H1 (cell line): ENCODE measurements at regions not wholly inside any gene's neighbourhood (a gene's known extent, or its start where the extent isn't known, plus 50 kb on each side); places are given as distances from the start of the nearest gene placed in this dataset.

ENCODE experiments used
- CTCF ChIA-PET: fragments of 300-600 bp; sonication (Branson Sonifier 250); formaldehyde crosslinking; loops from one replicate; lab custom pipeline; 2021; ENCODE audit not compliant: partially characterized antibody; lab: Charles Lee
- POLR2A ChIA-PET: fragments of 300-600 bp; sonication (Branson Sonifier 250); formaldehyde crosslinking; loops from one replicate; lab custom pipeline; 2021; ENCODE audit warnings: inconsistent platforms; ENCODE audit not compliant: partially characterized antibody; lab: Charles Lee
- DNase-seq, 2 experiments: peaks; one replicate each; pipeline versions ENCODE4 v3.0.0 to v3.0.0-alpha.2; 2010 to 2022; ENCODE audit warnings: low spot score in 2 of 2, low read depth in 1 of 2, mixed read lengths in 1 of 2
- FAIRE-seq: peaks from 2 replicates; lab custom pipeline; 2011; peaks lifted over from hg19 to GRCh38; lab: Jason Lieb, UNC
- H2AFZ ChIP-seq: 2 replicates; pipeline ENCODE4 v1.8.1; 2012; ENCODE audit warnings: low read length, inconsistent platforms
- H2AK5ac ChIP-seq: 2 replicates; pipeline ENCODE4 v1.6.1; 2013; ENCODE audit warnings: low read depth, low read length
- H2BK120ac ChIP-seq: replicated peaks from 2 replicates; pipeline ENCODE3; 2013; ENCODE audit warnings: low read depth, low read length, inconsistent platforms
- H2BK12ac ChIP-seq: 2 replicates; pipeline ENCODE4 v1.6.1; 2013; ENCODE audit warnings: low read depth, low read length
- H2BK15ac ChIP-seq: 2 replicates; pipeline ENCODE4 v1.6.1; 2013; ENCODE audit warnings: low read length
- H2BK20ac ChIP-seq: 2 replicates; pipeline ENCODE4 v1.6.1; 2013; ENCODE audit warnings: low read length
- H2BK5ac ChIP-seq: 2 replicates; pipeline ENCODE4 v1.6.1; 2013; ENCODE audit warnings: low read depth, low read length
- H3K14ac ChIP-seq: 2 replicates; pipeline ENCODE4 v1.6.1; 2013; ENCODE audit warnings: inconsistent platforms; ENCODE audit not compliant: insufficient read length
- H3K18ac ChIP-seq: 2 replicates; pipeline ENCODE4 v1.6.1; 2013; ENCODE audit warnings: low read length; ENCODE audit errors: extremely low read depth
- H3K23ac ChIP-seq: 2 replicates; pipeline ENCODE4 v1.6.1; 2013; ENCODE audit warnings: inconsistent platforms; ENCODE audit not compliant: insufficient read length
- H3K23me2 ChIP-seq: 2 replicates; pipeline ENCODE4 v1.6.1; 2013; ENCODE audit warnings: low read depth, low read length
- H3K27ac ChIP-seq: 2 replicates; pipeline ENCODE4 v1.6.1; 2011; ENCODE audit warnings: low read depth, low read length, inconsistent platforms
- H3K27me3 ChIP-seq, 4 experiments: replicated peaks in 1 of 4; 1 replicate in 1 of 4; 2 replicates in 3 of 4; pipeline versions ENCODE4 v1.6.1 to v1.8.1; 2011 to 2013; ENCODE audit warnings: low read length in 3 of 4, mild to moderate bottlenecking in 3 of 4, inconsistent platforms in 2 of 4, mixed read lengths in 2 of 4, moderate library complexity in 1 of 4; ENCODE audit not compliant: control insufficient read depth in 3 of 4, insufficient read depth in 3 of 4; ENCODE audit errors: extremely low read depth in 1 of 4
- H3K36me3 ChIP-seq, 4 experiments: 2 replicates each; pipeline versions ENCODE4 v1.6.1 to v1.8.1; 2011 to 2013; ENCODE audit warnings: mild to moderate bottlenecking in 4 of 4, low read length in 3 of 4, moderate library complexity in 2 of 4, control low read depth in 1 of 4, inconsistent platforms in 1 of 4; ENCODE audit not compliant: insufficient read depth in 4 of 4, control insufficient read depth in 2 of 4
- H3K4ac ChIP-seq: replicated peaks from 2 replicates; pipeline ENCODE3; 2013; ENCODE audit warnings: low read length, low read depth, mixed read lengths, inconsistent platforms; ENCODE audit not compliant: insufficient read length
- H3K4me1 ChIP-seq, 4 experiments: replicated peaks in 1 of 4; 1 replicate in 1 of 4; 2 replicates in 3 of 4; pipeline versions ENCODE4 v1.6.1 to v1.8.1; 2011 to 2013; ENCODE audit warnings: low read length in 3 of 4, inconsistent platforms in 2 of 4, mixed read lengths in 1 of 4; ENCODE audit not compliant: insufficient read depth in 4 of 4, control insufficient read depth in 3 of 4
- H3K4me2 ChIP-seq, 2 experiments: 2 replicates each; pipeline versions ENCODE4 v1.6.1 to v1.8.1; 2011 to 2013; ENCODE audit warnings: low read depth in 2 of 2, low read length in 2 of 2, control low read depth in 1 of 2, inconsistent platforms in 1 of 2, mild to moderate bottlenecking in 1 of 2; ENCODE audit not compliant: insufficient read depth in 1 of 2
- H3K4me3 ChIP-seq, 4 experiments: fragments of 200-600, 300-600 bp in 1 of 4; sonication (generic), shearing (Covaris generic), sonication (Bioruptor Twin) in 1 of 4; 2 replicates each; pipeline versions ENCODE4 v1.5.1 to v1.8.1; 2011 to 2016; ENCODE audit warnings: low read length in 4 of 4, low read depth in 3 of 4, control low read depth in 2 of 4, inconsistent platforms in 2 of 4, mild to moderate bottlenecking in 2 of 4, mixed read lengths in 1 of 4, moderate library complexity in 1 of 4; ENCODE audit not compliant: insufficient read depth in 2 of 4; ENCODE audit errors: extremely low read depth in 1 of 4
- H3K56ac ChIP-seq: replicated peaks from 2 replicates; pipeline ENCODE3; 2013; ENCODE audit warnings: low read depth, mild to moderate bottlenecking, mixed read lengths, low read length, inconsistent platforms; ENCODE audit not compliant: insufficient read length
- H3K79me1 ChIP-seq: 2 replicates; pipeline ENCODE4 v1.6.1; 2013; ENCODE audit warnings: low read depth, low read length, control low read depth
- H3K79me2 ChIP-seq, 2 experiments: 2 replicates each; pipeline versions ENCODE4 v1.6.1 to v1.8.1; 2012 to 2013; ENCODE audit warnings: low read length in 2 of 2, mild to moderate bottlenecking in 2 of 2, inconsistent platforms in 1 of 2; ENCODE audit not compliant: insufficient read depth in 2 of 2, control insufficient read depth in 1 of 2
- H3K9ac ChIP-seq, 4 experiments: replicated peaks in 1 of 4; 1 replicate in 1 of 4; 2 replicates in 3 of 4; pipeline versions ENCODE4 v1.6.1 to v1.8.1; 2011 to 2013; ENCODE audit warnings: low read depth in 3 of 4, low read length in 3 of 4, control low read depth in 2 of 4, mild to moderate bottlenecking in 2 of 4, moderate library complexity in 2 of 4, inconsistent platforms in 1 of 4; ENCODE audit errors: extremely low read depth in 1 of 4
- H3K9me3 ChIP-seq, 2 experiments: 2 replicates each; pipeline versions ENCODE4 v1.6.1 to v1.8.1; 2012 to 2013; ENCODE audit warnings: mild to moderate bottlenecking in 2 of 2, moderate library complexity in 2 of 2, control low read depth in 1 of 2, inconsistent platforms in 1 of 2, low read depth in 1 of 2, low read length in 1 of 2, mixed read lengths in 1 of 2; ENCODE audit not compliant: insufficient read depth in 2 of 2
- H4K20me1 ChIP-seq, 2 experiments: replicated peaks in 1 of 2; 2 replicates each; pipeline versions ENCODE3 to v1.8.1; 2011 to 2013; ENCODE audit warnings: inconsistent platforms in 2 of 2, low read length in 2 of 2, mild to moderate bottlenecking in 1 of 2; ENCODE audit not compliant: insufficient read depth in 2 of 2, control insufficient read depth in 1 of 2
- H4K5ac ChIP-seq: 2 replicates; pipeline ENCODE4 v1.6.1; 2013; ENCODE audit warnings: low read length, low read depth, mixed read lengths, inconsistent platforms; ENCODE audit not compliant: insufficient read length
- H4K8ac ChIP-seq: 2 replicates; pipeline ENCODE4 v1.8.0; 2013; ENCODE audit warnings: mild to moderate bottlenecking, moderate library complexity, low read length, inconsistent platforms; ENCODE audit not compliant: insufficient read depth; ENCODE audit errors: extremely low read depth
- H4K91ac ChIP-seq: replicated peaks from 2 replicates; pipeline ENCODE3; 2013; ENCODE audit warnings: low read length, mixed read lengths, inconsistent platforms; ENCODE audit not compliant: insufficient read length
- SIX5 ChIP-seq: IDR thresholded peaks from 2 replicates; pipeline ENCODE4 v1.6.1; 2011; ENCODE audit warnings: mild to moderate bottlenecking, low read depth, low read length
- whole genome bisulfite sequencing, 2 experiments: shearing (Covaris generic) in 1 of 2; methylation state at CpG; one replicate each; pipeline versions ENCODE4 v1.1.6 to v1.1.7; 2013 to 2015; ENCODE audit warnings: low lambda C conversion rate in 2 of 2, mixed read lengths in 2 of 2, inconsistent platforms in 1 of 2, low coverage in 1 of 2, missing lambda C conversion rate in 1 of 2; ENCODE audit not compliant: insufficient replicate concordance in 2 of 2, insufficient coverage in 1 of 2, insufficient read length in 1 of 2; ENCODE audit errors: extremely low coverage in 1 of 2, missing lambda C conversion rate in 1 of 2; 5-methylcytosine and 5-hydroxymethylcytosine counted together

DNA sequence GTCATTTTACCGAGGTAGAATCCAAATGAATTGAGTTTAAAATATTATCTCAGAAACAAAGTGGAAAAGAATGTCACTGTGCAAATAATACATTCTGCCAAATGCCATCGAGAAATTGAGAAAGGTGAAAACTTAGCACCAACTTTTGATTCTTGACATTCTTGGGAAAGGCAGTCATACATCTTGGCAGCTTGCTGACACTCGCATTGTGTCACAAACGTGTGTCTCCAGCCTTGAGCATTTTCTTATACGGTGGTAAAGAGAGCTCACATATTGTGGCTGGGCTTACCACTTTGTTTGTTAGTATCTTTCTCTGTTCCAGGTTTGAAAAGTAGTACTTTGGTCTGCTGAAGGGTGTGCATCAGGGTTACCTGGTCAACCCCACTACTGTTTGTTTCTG lies 1456.1 kb downstream of the BRINP3 start:
- no peak overlapping the region for H3K56ac ChIP-seq
- no peak overlapping the region for H4K91ac ChIP-seq
- no peaks in the 10 kb centered on the region for H4K20me1 ChIP-seq
- H3K9me3 ChIP-seq: no peaks in the 10 kb centered on the region
- H3K23me2 ChIP-seq: no peaks in the 10 kb centered on the region
- no peak overlapping the region for H4K8ac ChIP-seq
- H3K79me1 ChIP-seq: no peaks in the 10 kb centered on the region
- no peak for TF ChIP-seq SIX5
- TF ChIP-seq, all 59 proteins: peak for 0
- Histone ChIP-seq H3K36me3 (no peaks in the 10 kb centered on the region), H3K14ac (no peak overlapping the region), H3K79me2 (no peaks in the 10 kb centered on the region), H3K27ac (no peak overlapping the region), H3K23ac (no peak overlapping the region), H3K4ac (no peak overlapping the region), H3K4me3 (no peak overlapping the region), H2AFZ (peak overlapping the region; percentile 33), H2BK12ac (no peak overlapping the region), H2BK120ac (no peak overlapping the region), H2BK20ac (no peak overlapping the region), H2AK5ac (no peak overlapping the region), H2BK5ac (no peak overlapping the region), H3K18ac (no peak overlapping the region), H3K9ac (no peak overlapping the region), H4K5ac (no peak overlapping the region), H3K4me2 (no peak overlapping the region), H2BK15ac (0 out of 2 replicates have a peak overlapping the region, but pooled peaks have one; percentile 31), H3K27me3 (no peaks in the 10 kb centered on the region), H3K4me1 (no peaks in the 10 kb centered on the region)
- WGBS, 2 experiments: 94% methylated on average over 5 of the region's 5 CpGs; no CpG with 5 or more reads in 1 of the 2 experiments
- no peak for FAIRE-seq
- CTCF ChIA-PET: no interaction called here
- no peak for DNase-seq
- POLR2A ChIA-PET: no interaction called here
